ENCODE measurements at regions not wholly inside any gene's neighbourhood (a gene's known extent, or its start where the extent isn't known, plus 50 kb on each side); places are given as distances from the start of the nearest gene placed in this dataset.

GRCh38 chrX:18003876-18004275 is 142.8 kb upstream of the RAI2 start:
- no peaks in the 10 kb centered on the region for H4K20me1 ChIP-seq (ENCODE audit: insufficient read depth, low read length)
- H3K79me2 ChIP-seq (ENCODE audit: insufficient read depth, low read length) = no peaks in the 10 kb centered on the region
- no peak overlapping the region for H3K9ac ChIP-seq (ENCODE audit: insufficient read depth, low read depth, low read length)
- no peaks in the 10 kb centered on the region for H3K9me3 ChIP-seq (ENCODE audit: low read length)
- TF ChIP-seq ZNF616 (CRISPR knock-in tag; IDR thresholded peaks at IDR 0.05; ENCODE audit: low read depth) (no peak), NFATC3 (CRISPR knock-in tag; IDR thresholded peaks at IDR 0.05) (no peak), MYNN (CRISPR knock-in tag; IDR thresholded peaks at IDR 0.05; ENCODE audit: low read depth) (no peak), ZFX (CRISPR knock-in tag; IDR thresholded peaks at IDR 0.05; ENCODE audit: low read depth) (no peak), RXRB (CRISPR knock-in tag; IDR thresholded peaks at IDR 0.05; ENCODE audit: borderline replicate concordance) (no peak), MED13 (CRISPR knock-in tag; IDR thresholded peaks at IDR 0.05) (no peak), HDAC6 (IDR thresholded peaks at IDR 0.05; ENCODE audit: low read depth, low read length) (no peak), FOXK1 (CRISPR knock-in tag; IDR thresholded peaks at IDR 0.05; ENCODE audit: borderline replicate concordance, low read depth) (no peak), SOX6 (IDR thresholded peaks at IDR 0.05) (no peak), SOX6 (CRISPR knock-in tag; IDR thresholded peaks at IDR 0.05) (no peak)
- ATAC-seq (no peak), DNase-seq (ENCODE audit: low spot score) (no peak), FAIRE-seq (no peak)
- ChIA-PET CTCF (ENCODE audit: low intra/inter-chr PET ratio, low total read pairs) (no interaction called here), POLR2A (no interaction called here)
- H3K4me2 ChIP-seq (ENCODE audit: low read depth, low read length) = no peak overlapping the region
- no peaks in the 10 kb centered on the region; a peak in 1 of 5 replicates for H3K27me3 ChIP-seq (ENCODE audit: control insufficient read depth in 1 of 2, insufficient read depth in 2 of 2, low read length in 2 of 2)
- WGBS (ENCODE audit: low lambda C conversion rate) = 1% methylated on average over 5 of the region's 5 CpGs
- intact Hi-C loops (cut with micrococcal nuclease; ENCODE audit: unreplicated experiment) (no loop called here), in situ Hi-C loops (cut with HindIII; ENCODE audit: extremely low pct_ligation_motif_present, low pct_unique_long_range_greater_than_20kb) (no loop called here)
- no peaks in the 10 kb centered on the region for H3K4me1 ChIP-seq (ENCODE audit: insufficient read depth, low read length)
- no peak overlapping the region for H3K4me3 ChIP-seq (replicated peaks in 1 of 3; ENCODE audit: insufficient read depth in 1 of 3, low read depth in 2 of 3, low read length in 3 of 3)
- H3K36me3 ChIP-seq (replicated peaks in 1 of 2; ENCODE audit: control insufficient read depth in 1 of 2, insufficient read depth in 2 of 2, low read length in 2 of 2) = no peaks in the 10 kb centered on the region
- no TSS peak for BruUV-seq (replicated peaks)
- no peak overlapping the region for H3K27ac ChIP-seq (ENCODE audit: extremely low read length, insufficient read depth, low read length)
- H2AFZ ChIP-seq (ENCODE audit: low read length) = no peak overlapping the region

GRCh38 chrX:18002791-18003190 is 141.7 kb upstream of the RAI2 start:
- Histone ChIP-seq H3K4me3 (replicated peaks in 1 of 3; ENCODE audit: insufficient read depth in 1 of 3, low read depth in 2 of 3, low read length in 3 of 3) (no peak overlapping the region), H3K4me1 (ENCODE audit: insufficient read depth, low read length) (no peaks in the 10 kb centered on the region), H3K4me2 (ENCODE audit: low read depth, low read length) (no peak overlapping the region), H3K27me3 (ENCODE audit: control insufficient read depth in 1 of 2, insufficient read depth in 2 of 2, low read length in 2 of 2) (no peaks in the 10 kb centered on the region; a peak in 1 of 5 replicates), H4K20me1 (ENCODE audit: insufficient read depth, low read length) (no peaks in the 10 kb centered on the region), H3K36me3 (replicated peaks in 1 of 2; ENCODE audit: control insufficient read depth in 1 of 2, insufficient read depth in 2 of 2, low read length in 2 of 2) (no peaks in the 10 kb centered on the region), H3K9ac (ENCODE audit: insufficient read depth, low read depth, low read length) (no peak overlapping the region), H3K79me2 (ENCODE audit: insufficient read depth, low read length) (no peaks in the 10 kb centered on the region), H3K27ac (ENCODE audit: extremely low read length, insufficient read depth, low read length) (no peak overlapping the region), H2AFZ (ENCODE audit: low read length) (no peak overlapping the region), H3K9me3 (ENCODE audit: low read length) (no peaks in the 10 kb centered on the region)
- no peak for ATAC-seq
- FAIRE-seq = no peak
- DNase-seq (ENCODE audit: low spot score) = no peak
- in situ Hi-C loops (cut with HindIII; ENCODE audit: extremely low pct_ligation_motif_present, low pct_unique_long_range_greater_than_20kb) = no loop called here
- ChIA-PET CTCF (ENCODE audit: low intra/inter-chr PET ratio, low total read pairs) (no interaction called here), POLR2A (no interaction called here)
- BruUV-seq (replicated peaks) = no TSS peak
- 0% methylated on average over 3 of the region's 3 CpGs for WGBS (ENCODE audit: low lambda C conversion rate)
- intact Hi-C loops (cut with micrococcal nuclease; ENCODE audit: unreplicated experiment) = no loop called here
- TF ChIP-seq ZNF777 (CRISPR knock-in tag; IDR thresholded peaks at IDR 0.05) = no peak
- no peak for TF ChIP-seq ZNF281 (CRISPR knock-in tag; IDR thresholded peaks at IDR 0.05; ENCODE audit: borderline replicate concordance)
- no peak for TF ChIP-seq CC2D1A (CRISPR knock-in tag; IDR thresholded peaks at IDR 0.05)
- TF ChIP-seq HNRNPL (IDR thresholded peaks at IDR 0.05; ENCODE audit: low read depth, low read length) = no peak
- no peak for TF ChIP-seq ZNF367 (CRISPR knock-in tag; IDR thresholded peaks at IDR 0.05; ENCODE audit: borderline replicate concordance)
- TF ChIP-seq, protein P1, sequence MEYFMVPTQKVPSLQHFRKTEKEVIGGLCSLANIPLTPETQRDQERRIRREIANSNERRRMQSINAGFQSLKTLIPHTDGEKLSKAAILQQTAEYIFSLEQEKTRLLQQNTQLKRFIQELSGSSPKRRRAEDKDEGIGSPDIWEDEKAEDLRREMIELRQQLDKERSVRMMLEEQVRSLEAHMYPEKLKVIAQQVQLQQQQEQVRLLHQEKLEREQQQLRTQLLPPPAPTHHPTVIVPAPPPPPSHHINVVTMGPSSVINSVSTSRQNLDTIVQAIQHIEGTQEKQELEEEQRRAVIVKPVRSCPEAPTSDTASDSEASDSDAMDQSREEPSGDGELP (IDR thresholded peaks at IDR 0.05; ENCODE audit: borderline replicate concordance, low read depth) = no peak
- TF ChIP-seq CCAR2 (optimal IDR thresholded peaks at IDR 0.05; ENCODE audit: low read depth, low read length) = no peak
